ENCODE measurements at regions not wholly inside any gene's neighbourhood (a gene's known extent, or its start where the extent isn't known, plus 50 kb on each side); places are given as distances from the start of the nearest gene placed in this dataset.

- no peak for DNase-seq (ENCODE audit: low read depth)
- TF ChIP-seq, protein P1, sequence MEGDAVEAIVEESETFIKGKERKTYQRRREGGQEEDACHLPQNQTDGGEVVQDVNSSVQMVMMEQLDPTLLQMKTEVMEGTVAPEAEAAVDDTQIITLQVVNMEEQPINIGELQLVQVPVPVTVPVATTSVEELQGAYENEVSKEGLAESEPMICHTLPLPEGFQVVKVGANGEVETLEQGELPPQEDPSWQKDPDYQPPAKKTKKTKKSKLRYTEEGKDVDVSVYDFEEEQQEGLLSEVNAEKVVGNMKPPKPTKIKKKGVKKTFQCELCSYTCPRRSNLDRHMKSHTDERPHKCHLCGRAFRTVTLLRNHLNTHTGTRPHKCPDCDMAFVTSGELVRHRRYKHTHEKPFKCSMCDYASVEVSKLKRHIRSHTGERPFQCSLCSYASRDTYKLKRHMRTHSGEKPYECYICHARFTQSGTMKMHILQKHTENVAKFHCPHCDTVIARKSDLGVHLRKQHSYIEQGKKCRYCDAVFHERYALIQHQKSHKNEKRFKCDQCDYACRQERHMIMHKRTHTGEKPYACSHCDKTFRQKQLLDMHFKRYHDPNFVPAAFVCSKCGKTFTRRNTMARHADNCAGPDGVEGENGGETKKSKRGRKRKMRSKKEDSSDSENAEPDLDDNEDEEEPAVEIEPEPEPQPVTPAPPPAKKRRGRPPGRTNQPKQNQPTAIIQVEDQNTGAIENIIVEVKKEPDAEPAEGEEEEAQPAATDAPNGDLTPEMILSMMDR (conservative IDR thresholded peaks at IDR 0.05; ENCODE audit: low read depth, low read length), result no peak
- no peak overlapping the region for H3K4me3 ChIP-seq (ENCODE audit: low read depth, low read length)
Measured at GRCh38 chr3:28850186-28850585, 430.7 kb upstream of the RBMS3 start.

- H3K4me3 ChIP-seq (ENCODE audit: low read depth, low read length), result no peak overlapping the region
- TF ChIP-seq, protein P1 (conservative IDR thresholded peaks at IDR 0.05; ENCODE audit: low read depth, low read length), result peak; percentile 19
- no peak for DNase-seq (ENCODE audit: low read depth)
Measured at GRCh38 chr3:28853830-28854229, 427.0 kb upstream of the RBMS3 start.

DNA sequence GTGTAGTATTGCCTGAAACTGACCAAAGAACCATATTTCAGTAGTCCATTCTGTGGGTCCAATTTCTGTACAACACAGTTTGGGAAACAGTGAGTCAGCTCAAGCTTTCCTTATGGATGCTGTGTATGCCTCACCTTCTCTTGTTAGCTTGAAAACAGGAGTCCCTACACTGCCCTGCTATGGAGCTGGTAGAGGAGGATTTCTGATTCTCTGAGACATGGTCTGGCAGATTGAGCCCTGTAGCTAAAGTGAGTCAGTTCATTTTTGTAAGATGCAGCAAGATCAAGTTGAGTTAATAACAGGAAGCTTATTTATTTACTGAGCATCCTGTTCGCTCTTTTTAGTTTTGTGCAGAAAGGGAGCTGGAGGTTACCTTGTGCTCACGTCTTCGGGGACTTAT, 424.1 kb upstream of the RBMS3 start:
- TF ChIP-seq, protein P1 (conservative IDR thresholded peaks at IDR 0.05; ENCODE audit: low read depth, low read length), result no peak
- no peak for DNase-seq (ENCODE audit: low read depth)
- H3K4me3 ChIP-seq (ENCODE audit: low read depth, low read length), result no peak overlapping the region

DNA sequence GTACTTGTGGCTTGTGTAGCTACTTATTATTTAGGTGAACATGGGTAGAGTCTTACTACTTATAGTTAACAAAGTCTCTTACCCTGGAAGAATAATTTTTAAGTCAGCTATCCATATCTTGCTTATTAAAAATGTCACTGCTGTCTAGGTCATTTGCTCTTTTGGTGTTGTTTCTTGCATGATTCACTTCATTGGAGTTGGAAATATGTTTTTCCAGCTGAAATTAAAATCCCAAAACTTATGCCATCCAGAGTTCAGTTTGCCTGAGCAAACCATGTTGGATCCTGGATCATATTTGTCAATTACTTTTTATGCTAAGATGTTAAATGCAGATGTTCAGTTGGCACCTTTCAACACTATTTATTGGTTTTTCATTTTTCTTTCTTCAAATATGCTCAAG, 421.0 kb upstream of the RBMS3 start:
- no peak overlapping the region for H3K4me3 ChIP-seq (ENCODE audit: low read depth, low read length)
- no peak for DNase-seq (ENCODE audit: low read depth)
- TF ChIP-seq, protein P1 (conservative IDR thresholded peaks at IDR 0.05; ENCODE audit: low read depth, low read length), result no peak

DNA sequence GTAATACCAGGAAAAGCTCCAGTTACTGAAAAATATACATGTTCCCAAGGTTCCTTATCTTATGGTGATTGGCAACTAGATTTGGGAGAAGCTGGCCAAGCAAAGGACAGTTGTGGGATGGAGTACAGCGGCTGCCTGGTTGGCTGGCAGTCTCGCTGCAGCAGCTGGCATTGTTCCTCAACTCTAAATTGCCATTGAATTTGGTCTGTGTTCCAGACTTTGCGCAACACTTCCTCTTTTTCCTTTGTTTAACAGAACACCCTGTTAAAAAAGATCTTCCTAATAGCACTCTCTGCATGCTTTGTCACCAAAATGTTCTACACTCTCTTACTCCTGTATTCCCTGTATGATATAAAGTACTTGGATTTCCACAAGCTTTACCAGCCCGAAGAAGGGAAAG, 420.6 kb upstream of the RBMS3 start:
- TF ChIP-seq, protein P1 (conservative IDR thresholded peaks at IDR 0.05; ENCODE audit: low read depth, low read length), result no peak
- no peak for DNase-seq (ENCODE audit: low read depth)
- H3K4me3 ChIP-seq (ENCODE audit: low read depth, low read length), result no peak overlapping the region

GRCh38 chr3:28863186-28863585, 417.7 kb upstream of the RBMS3 start:
- H3K4me3 ChIP-seq (ENCODE audit: low read depth, low read length), result no peak overlapping the region
- no peak for DNase-seq (ENCODE audit: low read depth)
- TF ChIP-seq, protein P1 (conservative IDR thresholded peaks at IDR 0.05; ENCODE audit: low read depth, low read length), result no peak

GRCh38 chr3:28867836-28868235, 413.0 kb upstream of the RBMS3 start:
- DNase-seq (ENCODE audit: low read depth), result no peak
- TF ChIP-seq, protein P1 (conservative IDR thresholded peaks at IDR 0.05; ENCODE audit: low read depth, low read length), result no peak
- no peak overlapping the region for H3K4me3 ChIP-seq (ENCODE audit: low read depth, low read length)

All from epithelial cell of proximal tubule (primary cell).